ENCODE measurements at regions not wholly inside any gene's neighbourhood (a gene's known extent, or its start where the extent isn't known, plus 50 kb on each side); places are given as distances from the start of the nearest gene placed in this dataset.
"Not testable (repeated sequence)": the region's sequence is repeated elsewhere in the genome, so short reads cannot be mapped to it uniquely, and the experiment has no call there.

DNA sequence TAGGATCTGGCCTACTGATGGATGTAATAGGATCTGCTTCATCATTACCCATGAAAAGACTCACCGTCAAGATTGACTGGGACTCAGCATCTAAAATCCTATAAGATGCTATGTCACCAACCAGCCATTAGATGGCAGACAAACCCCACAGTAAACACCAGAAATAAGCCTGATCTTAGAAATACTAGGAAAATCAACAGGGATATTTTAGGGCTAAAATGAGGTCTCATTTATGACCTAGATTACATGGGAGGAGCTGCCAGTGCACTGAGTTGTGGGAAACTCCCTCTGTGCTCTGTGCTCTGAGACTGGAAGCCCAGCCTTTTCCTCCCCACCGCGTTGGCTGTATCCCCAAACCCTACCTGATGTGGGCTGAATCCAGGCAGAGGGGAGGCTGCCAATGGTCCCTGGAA, 1335.8 kb downstream of the RPIA start:
- DNase-seq; H3K27ac Mint-ChIP-seq; H3K27me3 Mint-ChIP-seq (ENCODE audit: low read depth); H3K4me3 Mint-ChIP-seq; H3K36me3 Mint-ChIP-seq (ENCODE audit: low read depth); H3K4me1 Mint-ChIP-seq (ENCODE audit: low read depth); CTCF ChIA-PET; ATAC-seq; POLR2A ChIA-PET; H3K9me3 Mint-ChIP-seq (ENCODE audit: insufficient read depth): not testable (repeated sequence)

DNA sequence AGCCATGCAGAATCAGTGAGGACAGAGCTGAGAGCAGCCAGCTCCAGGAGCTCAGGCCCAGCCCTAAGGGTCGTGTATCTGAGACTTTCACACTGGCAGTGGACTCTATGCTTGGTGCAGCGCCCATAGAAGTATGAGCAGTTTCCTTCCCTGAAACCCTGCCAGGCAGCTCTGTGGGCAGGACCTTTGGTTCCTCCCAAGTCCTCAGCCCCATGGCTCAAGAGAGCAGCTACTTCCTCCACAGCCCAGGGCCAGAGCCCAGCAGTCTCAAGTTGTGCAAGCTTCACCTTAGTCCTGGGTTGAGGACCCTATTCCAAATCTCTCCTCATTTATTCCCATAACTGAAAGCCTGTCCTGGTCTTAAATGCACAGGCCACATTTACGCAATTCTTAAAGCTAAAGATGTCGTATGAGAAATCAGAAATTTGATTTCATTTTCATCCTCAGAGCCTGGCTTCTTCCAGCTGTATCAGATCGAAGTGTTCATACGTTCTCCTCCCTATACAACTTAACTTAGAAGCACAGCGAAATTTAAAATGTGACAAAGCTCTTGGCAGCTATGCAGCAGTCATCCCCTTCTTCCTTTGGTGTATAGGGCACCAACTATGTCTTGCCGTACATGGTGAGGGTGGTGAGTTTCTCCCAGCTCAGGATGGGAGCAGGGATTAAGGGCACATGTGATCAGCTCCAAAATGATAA, 1337.1 kb downstream of the RPIA start:
- H3K4me3 Mint-ChIP-seq; ATAC-seq; CTCF ChIA-PET; H3K36me3 Mint-ChIP-seq (ENCODE audit: low read depth); H3K27me3 Mint-ChIP-seq (ENCODE audit: low read depth); H3K27ac Mint-ChIP-seq; H3K9me3 Mint-ChIP-seq (ENCODE audit: insufficient read depth); DNase-seq; H3K4me1 Mint-ChIP-seq (ENCODE audit: low read depth); POLR2A ChIA-PET: not testable (repeated sequence)

DNA sequence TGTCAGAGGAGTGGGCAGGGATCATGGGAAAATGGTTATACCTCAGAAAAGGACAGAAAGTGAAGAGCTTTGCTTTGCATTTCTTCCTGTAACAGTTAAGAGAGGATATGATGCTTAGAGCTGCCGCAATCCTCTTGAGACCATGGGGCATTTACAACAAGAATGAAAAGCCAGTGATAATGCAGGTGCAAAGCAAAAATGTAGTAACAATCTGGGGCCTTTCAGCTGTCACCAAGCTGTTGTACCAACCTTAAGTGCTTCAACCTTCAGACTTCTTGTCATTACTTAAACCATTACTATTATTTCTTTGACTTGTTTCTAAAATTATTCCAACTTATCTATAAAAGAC, 1337.6 kb downstream of the RPIA start:
- ATAC-seq; H3K4me1 Mint-ChIP-seq (ENCODE audit: low read depth); H3K27me3 Mint-ChIP-seq (ENCODE audit: low read depth); POLR2A ChIA-PET; DNase-seq; H3K4me3 Mint-ChIP-seq; CTCF ChIA-PET; H3K9me3 Mint-ChIP-seq (ENCODE audit: insufficient read depth); H3K36me3 Mint-ChIP-seq (ENCODE audit: low read depth); H3K27ac Mint-ChIP-seq: not testable (repeated sequence)

GRCh38 chr2:90032269-90032668, 1340.8 kb downstream of the RPIA start:
- H3K9me3 Mint-ChIP-seq (ENCODE audit: insufficient read depth); H3K4me1 Mint-ChIP-seq (ENCODE audit: low read depth); CTCF ChIA-PET; H3K36me3 Mint-ChIP-seq (ENCODE audit: low read depth); H3K27me3 Mint-ChIP-seq (ENCODE audit: low read depth); DNase-seq; H3K4me3 Mint-ChIP-seq; H3K27ac Mint-ChIP-seq; ATAC-seq; POLR2A ChIA-PET: not testable (repeated sequence)

- H3K36me3 Mint-ChIP-seq (ENCODE audit: low read depth); H3K4me3 Mint-ChIP-seq; CTCF ChIA-PET: not testable (repeated sequence)
Measured at GRCh38 chr2:90036335-90036734, 1344.9 kb downstream of the RPIA start.

DNA sequence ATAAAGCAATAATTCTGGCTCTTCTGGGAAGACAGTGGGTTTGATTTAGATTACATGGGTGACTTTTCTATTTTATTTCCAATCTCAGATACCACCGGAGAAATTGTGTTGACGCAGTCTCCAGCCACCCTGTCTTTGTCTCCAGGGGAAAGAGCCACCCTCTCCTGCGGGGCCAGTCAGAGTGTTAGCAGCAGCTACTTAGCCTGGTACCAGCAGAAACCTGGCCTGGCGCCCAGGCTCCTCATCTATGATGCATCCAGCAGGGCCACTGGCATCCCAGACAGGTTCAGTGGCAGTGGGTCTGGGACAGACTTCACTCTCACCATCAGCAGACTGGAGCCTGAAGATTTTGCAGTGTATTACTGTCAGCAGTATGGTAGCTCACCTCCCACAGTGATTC, 1347.6 kb downstream of the RPIA start:
- ATAC-seq; DNase-seq; H3K27me3 Mint-ChIP-seq (ENCODE audit: low read depth); POLR2A ChIA-PET; CTCF ChIA-PET; H3K9me3 Mint-ChIP-seq (ENCODE audit: insufficient read depth); H3K27ac Mint-ChIP-seq; H3K36me3 Mint-ChIP-seq (ENCODE audit: low read depth); H3K4me1 Mint-ChIP-seq (ENCODE audit: low read depth); H3K4me3 Mint-ChIP-seq: not testable (repeated sequence)

More at GRCh38 chr2:90036335-90036734, 1344.9 kb downstream of the RPIA start:
- H3K9me3 Mint-ChIP-seq (ENCODE audit: insufficient read depth); DNase-seq; H3K4me1 Mint-ChIP-seq (ENCODE audit: low read depth); ATAC-seq; H3K27ac Mint-ChIP-seq; POLR2A ChIA-PET; H3K27me3 Mint-ChIP-seq (ENCODE audit: low read depth): not testable (repeated sequence)

- H3K27me3 Mint-ChIP-seq (ENCODE audit: low read depth); CTCF ChIA-PET: not testable (repeated sequence)
Measured at GRCh38 chr2:90047776-90048175, 1356.3 kb downstream of the RPIA start.

GRCh38 chr2:90052113-90052631, 1360.7 kb downstream of the RPIA start:
- H3K4me1 Mint-ChIP-seq (ENCODE audit: low read depth); CTCF ChIA-PET; H3K36me3 Mint-ChIP-seq (ENCODE audit: low read depth); H3K27ac Mint-ChIP-seq; H3K27me3 Mint-ChIP-seq (ENCODE audit: low read depth); POLR2A ChIA-PET; H3K9me3 Mint-ChIP-seq (ENCODE audit: insufficient read depth); DNase-seq; H3K4me3 Mint-ChIP-seq; ATAC-seq: not testable (repeated sequence)

More at GRCh38 chr2:90047776-90048175, 1356.3 kb downstream of the RPIA start:
- H3K27ac Mint-ChIP-seq; H3K36me3 Mint-ChIP-seq (ENCODE audit: low read depth); DNase-seq; ATAC-seq; POLR2A ChIA-PET; H3K4me1 Mint-ChIP-seq (ENCODE audit: low read depth); H3K4me3 Mint-ChIP-seq; H3K9me3 Mint-ChIP-seq (ENCODE audit: insufficient read depth): not testable (repeated sequence)

- no peak overlapping the region for H3K4me3 Mint-ChIP-seq
- no peak overlapping the region for H3K27ac Mint-ChIP-seq
- H3K4me1 Mint-ChIP-seq (ENCODE audit: low read depth) = no peaks in the 10 kb centered on the region
- ATAC-seq (no peak), DNase-seq (no peak)
- POLR2A ChIA-PET = no interaction called here
- CTCF ChIA-PET = no interaction called here
- no peaks in the 10 kb centered on the region for H3K27me3 Mint-ChIP-seq (ENCODE audit: low read depth)
- no peaks in the 10 kb centered on the region for H3K9me3 Mint-ChIP-seq (ENCODE audit: insufficient read depth)
- H3K36me3 Mint-ChIP-seq (ENCODE audit: low read depth) = no peaks in the 10 kb centered on the region
Measured at GRCh38 chr2:90069290-90069894, 1377.9 kb downstream of the RPIA start.

- ChIA-PET POLR2A (no interaction called here), CTCF (no interaction called here)
- Mint-ChIP-seq H3K4me3 (no peak overlapping the region), H3K27ac (no peak overlapping the region), H3K4me1 (ENCODE audit: low read depth) (no peaks in the 10 kb centered on the region), H3K9me3 (ENCODE audit: insufficient read depth) (no peaks in the 10 kb centered on the region), H3K27me3 (ENCODE audit: low read depth) (no peaks in the 10 kb centered on the region), H3K36me3 (ENCODE audit: low read depth) (no peaks in the 10 kb centered on the region)
- ATAC-seq = no peak
- DNase-seq = no peak
Measured at GRCh38 chr2:90076311-90076710, 1384.8 kb downstream of the RPIA start.

GRCh38 chr2:90077948-90078347, 1386.5 kb downstream of the RPIA start:
- ChIA-PET CTCF (no interaction called here), POLR2A (no interaction called here)
- H3K27me3 Mint-ChIP-seq (ENCODE audit: low read depth) = no peaks in the 10 kb centered on the region
- no peaks in the 10 kb centered on the region for H3K36me3 Mint-ChIP-seq (ENCODE audit: low read depth)
- H3K9me3 Mint-ChIP-seq (ENCODE audit: insufficient read depth) = no peaks in the 10 kb centered on the region
- ATAC-seq = no peak
- no peak overlapping the region for H3K27ac Mint-ChIP-seq
- no peaks in the 10 kb centered on the region for H3K4me1 Mint-ChIP-seq (ENCODE audit: low read depth)
- H3K4me3 Mint-ChIP-seq = no peak overlapping the region
- DNase-seq = no peak

GRCh38 chr2:90079374-90079773, 1387.9 kb downstream of the RPIA start:
- no peak for ATAC-seq
- Mint-ChIP-seq H3K9me3 (ENCODE audit: insufficient read depth) (no peaks in the 10 kb centered on the region), H3K36me3 (ENCODE audit: low read depth) (no peaks in the 10 kb centered on the region), H3K27ac (no peak overlapping the region), H3K27me3 (ENCODE audit: low read depth) (no peaks in the 10 kb centered on the region), H3K4me3 (no peak overlapping the region), H3K4me1 (ENCODE audit: low read depth) (no peaks in the 10 kb centered on the region)
- ChIA-PET CTCF (no interaction called here), POLR2A (no interaction called here)
- DNase-seq = no peak

GRCh38 chr2:90087792-90088191, 1396.3 kb downstream of the RPIA start:
- H3K36me3 Mint-ChIP-seq (ENCODE audit: low read depth); H3K27me3 Mint-ChIP-seq (ENCODE audit: low read depth); H3K4me3 Mint-ChIP-seq; DNase-seq; H3K9me3 Mint-ChIP-seq (ENCODE audit: insufficient read depth); POLR2A ChIA-PET; H3K4me1 Mint-ChIP-seq (ENCODE audit: low read depth); ATAC-seq; H3K27ac Mint-ChIP-seq; CTCF ChIA-PET: not testable (repeated sequence)
